ENCODE measurements at regions not wholly inside any gene's neighbourhood (a gene's known extent, or its start where the extent isn't known, plus 50 kb on each side); places are given as distances from the start of the nearest gene placed in this dataset.

- Mint-ChIP-seq H3K27me3 (ENCODE audit: low read depth in 3 of 3) (peaks cover 3 to 8% (median 7%) of the 10 kb centered on the region in 3 donors), H3K36me3 (no peaks in the 10 kb centered on the region), H3K9me3 (peaks cover 0 to 7% (median 0%) of the 10 kb centered on the region in 7 donors), H3K4me1 (no peaks in the 10 kb centered on the region), H3K4me3 (no peak overlapping the region), H3K27ac (no peak overlapping the region)
- intact Hi-C loops (cut with micrococcal nuclease): no loop called here
- no peak overlapping the region for H3K4me3 ChIP-seq (replicated peaks in 1 of 3; ENCODE audit: low read depth in 2 of 3, low read length in 3 of 3)
- H3K4me2 ChIP-seq (replicated peaks; ENCODE audit: extremely low read depth, low read length, poor library complexity, severe bottlenecking): no peak overlapping the region
- H3K36me3 ChIP-seq (replicated peaks in 1 of 2; ENCODE audit: control insufficient read depth in 1 of 2, insufficient read depth in 2 of 2, low read length in 2 of 2): no peaks in the 10 kb centered on the region
- H2AFZ ChIP-seq (ENCODE audit: insufficient read depth, low read depth, low read length, poor library complexity, severe bottlenecking): no peak overlapping the region
- no peaks in the 10 kb centered on the region for H3K79me2 ChIP-seq (ENCODE audit: insufficient read depth, low read length)
- no peak overlapping the region for H3K27ac ChIP-seq (ENCODE audit: low read depth in 1 of 2, low read length in 2 of 2)
- H3K9me3 ChIP-seq (replicated peaks in 1 of 2; ENCODE audit: control insufficient read depth in 1 of 2, insufficient read depth in 1 of 2, low read length in 2 of 2): no peaks in the 10 kb centered on the region
- no peaks in the 10 kb centered on the region for H4K20me1 ChIP-seq (ENCODE audit: insufficient read depth, low read length)
- no peaks in the 10 kb centered on the region for H3K27me3 ChIP-seq (ENCODE audit: control insufficient read depth in 2 of 2, insufficient read depth in 2 of 2, low read length in 2 of 2)
- no peak overlapping the region for H3K9ac ChIP-seq (ENCODE audit: insufficient read depth, low read length, poor library complexity, severe bottlenecking)
- no peaks in the 10 kb centered on the region for H3K4me1 ChIP-seq (ENCODE audit: control insufficient read depth in 1 of 2, insufficient read depth in 2 of 2, low read length in 2 of 2)
- no peak for TF ChIP-seq CTCF (IDR thresholded peaks at IDR 0.05)
- 91% methylated on average over 14 of the region's 17 CpGs for WGBS (ENCODE audit: insufficient coverage)
- DNase-seq: no peak
Observed at GRCh38 chr18:77341527-77342325, 92.1 kb downstream of the GALR1 start.

GRCh38 chr18:77342736-77343135 lies 93.1 kb downstream of the GALR1 start:
- Histone ChIP-seq H3K36me3 (replicated peaks in 1 of 2; ENCODE audit: control insufficient read depth in 1 of 2, insufficient read depth in 2 of 2, low read length in 2 of 2) (no peaks in the 10 kb centered on the region), H4K20me1 (ENCODE audit: insufficient read depth, low read length) (no peaks in the 10 kb centered on the region), H2AFZ (ENCODE audit: insufficient read depth, low read depth, low read length, poor library complexity, severe bottlenecking) (no peak overlapping the region), H3K4me1 (ENCODE audit: control insufficient read depth in 1 of 2, insufficient read depth in 2 of 2, low read length in 2 of 2) (no peaks in the 10 kb centered on the region), H3K4me2 (replicated peaks; ENCODE audit: extremely low read depth, low read length, poor library complexity, severe bottlenecking) (no peak overlapping the region), H3K9me3 (replicated peaks in 1 of 2; ENCODE audit: control insufficient read depth in 1 of 2, insufficient read depth in 1 of 2, low read length in 2 of 2) (no peaks in the 10 kb centered on the region), H3K79me2 (ENCODE audit: insufficient read depth, low read length) (no peaks in the 10 kb centered on the region), H3K9ac (ENCODE audit: insufficient read depth, low read length, poor library complexity, severe bottlenecking) (no peak overlapping the region), H3K4me3 (replicated peaks in 1 of 3; ENCODE audit: low read depth in 2 of 3, low read length in 3 of 3) (no peak overlapping the region), H3K27me3 (ENCODE audit: control insufficient read depth in 2 of 2, insufficient read depth in 2 of 2, low read length in 2 of 2) (no peaks in the 10 kb centered on the region), H3K27ac (ENCODE audit: low read depth in 1 of 2, low read length in 2 of 2) (no peak overlapping the region)
- Mint-ChIP-seq H3K4me3 (no peak overlapping the region), H3K27ac (no peak overlapping the region), H3K4me1 (no peaks in the 10 kb centered on the region), H3K27me3 (ENCODE audit: low read depth in 3 of 3) (peaks cover 3 to 11% (median 4%) of the 10 kb centered on the region in 3 donors), H3K36me3 (no peaks in the 10 kb centered on the region), H3K9me3 (peaks cover 0 to 7% (median 0%) of the 10 kb centered on the region in 7 donors)
- no peak for TF ChIP-seq CTCF (IDR thresholded peaks at IDR 0.05)
- intact Hi-C loops (cut with micrococcal nuclease): no loop called here
- no peak for DNase-seq
- 98% methylated on average over 10 of the region's 10 CpGs for WGBS (ENCODE audit: insufficient coverage)
